ENCODE measurements at regions not wholly inside any gene's neighbourhood (a gene's known extent, or its start where the extent isn't known, plus 50 kb on each side); places are given as distances from the start of the nearest gene placed in this dataset.
"Not testable (repeated sequence)": the region's sequence is repeated elsewhere in the genome, so short reads cannot be mapped to it uniquely, and the experiment has no call there.

DNA sequence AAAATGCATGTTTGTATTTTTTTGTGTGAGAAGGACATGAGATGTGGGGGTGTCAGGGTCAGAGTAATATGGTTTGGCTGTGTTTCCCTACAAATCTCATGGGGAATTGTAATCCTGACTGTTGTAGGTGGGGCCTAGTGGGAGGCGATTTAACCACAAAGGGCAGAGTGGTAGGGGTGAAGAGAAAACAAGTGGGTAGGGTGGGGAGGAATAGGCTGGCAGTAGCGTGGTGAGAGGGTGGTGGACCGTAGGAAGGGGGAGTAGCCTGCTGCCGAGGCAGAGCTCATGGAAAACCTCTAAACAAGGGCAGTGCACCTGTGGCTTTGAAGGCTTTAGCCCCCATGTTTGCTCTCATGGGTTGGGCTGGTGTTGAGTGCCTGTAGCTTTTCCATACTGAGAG lies 152.8 kb upstream of the ZNF519 start:
- Histone ChIP-seq H3K9me3 (no peaks in the 10 kb centered on the region), H3K4me3 (no peak overlapping the region), H3K36me3 (no peaks in the 10 kb centered on the region), H3K9ac (ENCODE audit: low read depth in 2 of 2, low read length in 2 of 2) (no peak overlapping the region), H3K4me1 (no peaks in the 10 kb centered on the region), H3K27ac (no peak overlapping the region), H3K27me3 (no peaks in the 10 kb centered on the region)
- intact Hi-C loops (cut with DNase I), result no loop called here
- no peak for DNase-seq
- TF ChIP-seq, protein P1, sequence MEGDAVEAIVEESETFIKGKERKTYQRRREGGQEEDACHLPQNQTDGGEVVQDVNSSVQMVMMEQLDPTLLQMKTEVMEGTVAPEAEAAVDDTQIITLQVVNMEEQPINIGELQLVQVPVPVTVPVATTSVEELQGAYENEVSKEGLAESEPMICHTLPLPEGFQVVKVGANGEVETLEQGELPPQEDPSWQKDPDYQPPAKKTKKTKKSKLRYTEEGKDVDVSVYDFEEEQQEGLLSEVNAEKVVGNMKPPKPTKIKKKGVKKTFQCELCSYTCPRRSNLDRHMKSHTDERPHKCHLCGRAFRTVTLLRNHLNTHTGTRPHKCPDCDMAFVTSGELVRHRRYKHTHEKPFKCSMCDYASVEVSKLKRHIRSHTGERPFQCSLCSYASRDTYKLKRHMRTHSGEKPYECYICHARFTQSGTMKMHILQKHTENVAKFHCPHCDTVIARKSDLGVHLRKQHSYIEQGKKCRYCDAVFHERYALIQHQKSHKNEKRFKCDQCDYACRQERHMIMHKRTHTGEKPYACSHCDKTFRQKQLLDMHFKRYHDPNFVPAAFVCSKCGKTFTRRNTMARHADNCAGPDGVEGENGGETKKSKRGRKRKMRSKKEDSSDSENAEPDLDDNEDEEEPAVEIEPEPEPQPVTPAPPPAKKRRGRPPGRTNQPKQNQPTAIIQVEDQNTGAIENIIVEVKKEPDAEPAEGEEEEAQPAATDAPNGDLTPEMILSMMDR (IDR thresholded peaks at IDR 0.05), result no peak

DNA sequence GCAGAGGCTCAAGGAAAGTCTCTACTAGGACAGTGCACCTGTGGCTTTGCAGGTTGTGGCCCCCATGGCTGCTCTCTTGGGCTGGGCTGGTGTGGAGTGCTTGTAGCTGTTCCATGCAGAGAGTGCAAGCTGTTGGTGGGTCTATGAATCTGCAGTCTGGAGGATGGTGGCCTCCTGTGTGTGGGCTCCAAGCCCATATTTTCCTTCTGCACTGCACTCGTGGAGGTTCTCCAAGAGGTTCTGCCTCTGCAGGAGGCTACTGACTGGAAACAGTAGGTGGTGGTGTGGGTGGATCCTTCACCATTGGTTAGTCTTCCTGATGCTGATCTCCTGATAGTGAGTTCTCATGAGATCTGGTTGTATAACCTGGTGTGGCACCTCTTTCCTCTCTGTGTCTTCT lies 143.2 kb upstream of the ZNF519 start:
- H3K36me3 ChIP-seq; H3K27ac ChIP-seq; H3K27me3 ChIP-seq; H3K4me1 ChIP-seq; intact Hi-C loops (cut with DNase I); H3K9me3 ChIP-seq; H3K9ac ChIP-seq (ENCODE audit: low read depth in 2 of 2, low read length in 2 of 2); H3K4me3 ChIP-seq; DNase-seq: not testable (repeated sequence)

DNA sequence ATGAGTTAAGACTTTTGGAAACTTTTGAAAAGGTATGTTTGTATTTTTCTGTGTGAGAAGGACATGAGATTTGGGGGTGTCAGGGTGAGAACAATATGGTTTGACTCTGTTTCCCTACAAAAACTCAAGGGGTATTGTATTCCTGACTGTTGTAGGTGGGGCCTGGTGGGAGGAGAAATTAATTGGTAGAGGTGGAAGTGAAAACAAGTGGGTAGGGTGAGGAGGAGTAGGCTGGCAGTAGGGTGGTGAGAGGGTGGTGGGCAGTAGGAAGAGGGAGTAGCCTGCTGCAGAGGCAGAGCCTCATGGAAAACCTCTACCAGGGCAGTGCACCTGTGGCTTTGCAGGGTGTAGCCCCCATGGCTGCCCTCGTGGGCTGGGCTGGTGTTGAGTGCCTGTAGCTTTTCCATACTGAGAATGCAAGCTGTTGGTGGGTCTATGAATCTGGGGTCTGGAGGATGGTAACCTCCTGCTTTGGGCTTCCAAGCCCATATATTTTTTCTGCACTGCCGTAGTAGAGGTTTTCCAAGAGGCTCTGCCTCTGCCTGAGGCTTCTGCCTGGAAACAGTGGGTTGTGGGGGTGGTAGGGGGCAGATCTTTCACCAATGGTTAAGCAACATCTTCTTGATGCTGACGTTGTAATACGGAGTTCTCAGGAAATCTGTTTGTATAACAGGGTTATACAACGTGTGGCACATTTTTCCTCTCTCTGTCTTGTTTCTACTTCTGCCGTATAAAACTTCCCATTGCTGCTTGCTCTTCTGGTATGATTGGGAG lies 133.6 kb upstream of the ZNF519 start:
- intact Hi-C loops (cut with DNase I); H3K9me3 ChIP-seq; H3K4me3 ChIP-seq; H3K4me1 ChIP-seq; H3K27me3 ChIP-seq; H3K27ac ChIP-seq; DNase-seq; H3K9ac ChIP-seq (ENCODE audit: low read depth in 2 of 2, low read length in 2 of 2); H3K36me3 ChIP-seq: not testable (repeated sequence)

DNA sequence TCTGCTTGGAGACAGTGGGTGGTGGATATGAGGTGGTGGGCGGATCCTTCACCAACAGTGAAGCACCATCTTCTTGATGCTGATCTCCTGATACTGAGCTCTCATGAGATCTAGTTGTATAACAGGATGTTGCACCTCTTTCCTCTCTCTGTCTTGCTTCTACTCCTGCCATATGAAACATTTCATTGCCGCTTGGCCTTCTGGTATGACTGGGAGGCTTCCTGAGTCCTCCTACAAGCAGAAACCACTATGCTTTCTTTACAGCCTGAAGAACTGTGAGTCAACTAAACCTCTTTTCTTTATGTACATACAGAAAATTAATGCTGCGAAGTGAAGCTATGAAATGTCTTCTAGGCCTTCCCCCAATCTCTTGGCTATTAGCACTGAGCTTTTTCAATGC lies 130.6 kb upstream of the ZNF519 start:
- H3K36me3 ChIP-seq; H3K27me3 ChIP-seq; intact Hi-C loops (cut with DNase I); H3K4me3 ChIP-seq; H3K4me1 ChIP-seq; H3K9me3 ChIP-seq; H3K9ac ChIP-seq (ENCODE audit: low read depth in 2 of 2, low read length in 2 of 2); H3K27ac ChIP-seq; DNase-seq: not testable (repeated sequence)

DNA sequence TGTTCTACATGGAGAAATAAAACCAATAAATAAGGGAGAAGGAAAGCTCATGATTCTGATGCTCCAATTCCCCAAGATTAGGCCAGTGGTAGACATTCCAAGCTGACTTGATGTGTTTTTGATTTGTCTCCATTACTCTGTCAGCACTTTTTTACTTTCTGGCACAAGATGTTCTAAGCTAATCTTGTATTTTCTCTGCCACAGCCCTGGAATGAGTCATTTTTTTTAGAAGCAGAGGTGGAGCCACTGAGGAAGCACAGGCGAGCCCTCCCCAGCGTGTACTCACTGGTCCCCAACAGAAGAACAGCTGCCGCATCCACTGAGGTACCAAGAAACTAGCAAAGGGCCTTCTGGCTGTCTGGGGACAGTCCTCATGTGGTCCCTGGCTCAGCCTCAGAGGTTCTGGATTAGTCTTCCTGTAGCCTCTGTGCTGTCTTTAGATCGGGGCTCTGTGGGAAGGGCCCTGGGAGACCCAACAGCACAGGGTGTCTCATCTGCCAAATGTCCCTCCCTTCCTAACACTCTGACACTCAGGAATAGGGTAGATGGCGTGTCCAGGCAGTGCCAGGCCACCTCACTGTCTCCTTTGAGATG lies 117.9 kb upstream of the ZNF519 start:
- H3K9me3 ChIP-seq; H3K36me3 ChIP-seq; H3K4me1 ChIP-seq; DNase-seq; H3K4me3 ChIP-seq; H3K27ac ChIP-seq; intact Hi-C loops (cut with DNase I); H3K27me3 ChIP-seq; H3K9ac ChIP-seq (ENCODE audit: low read depth in 2 of 2, low read length in 2 of 2): not testable (repeated sequence)

DNA sequence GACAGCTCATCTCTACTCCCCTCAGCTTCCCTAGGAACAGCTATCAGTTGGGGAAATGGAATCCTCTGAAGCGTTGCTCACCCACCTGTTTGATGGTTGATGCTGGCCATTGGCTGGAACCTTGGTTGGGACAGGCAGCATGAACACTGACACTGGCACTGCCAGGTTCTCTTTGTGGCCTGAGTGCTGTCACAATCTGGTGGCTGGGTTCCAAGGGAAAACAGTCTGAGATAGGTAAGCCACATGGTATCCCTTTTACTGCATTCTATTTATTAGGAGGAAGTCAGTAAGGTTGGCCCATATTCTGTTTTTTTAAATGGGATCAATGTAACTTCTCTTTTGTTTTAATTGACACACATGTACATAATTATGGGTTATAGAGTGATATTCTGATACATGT lies 107.0 kb upstream of the ZNF519 start:
- H3K9me3 ChIP-seq; H3K9ac ChIP-seq (ENCODE audit: low read depth in 2 of 2, low read length in 2 of 2); H3K27ac ChIP-seq; H3K27me3 ChIP-seq; DNase-seq; H3K4me3 ChIP-seq; H3K36me3 ChIP-seq; intact Hi-C loops (cut with DNase I); H3K4me1 ChIP-seq: not testable (repeated sequence)

DNA sequence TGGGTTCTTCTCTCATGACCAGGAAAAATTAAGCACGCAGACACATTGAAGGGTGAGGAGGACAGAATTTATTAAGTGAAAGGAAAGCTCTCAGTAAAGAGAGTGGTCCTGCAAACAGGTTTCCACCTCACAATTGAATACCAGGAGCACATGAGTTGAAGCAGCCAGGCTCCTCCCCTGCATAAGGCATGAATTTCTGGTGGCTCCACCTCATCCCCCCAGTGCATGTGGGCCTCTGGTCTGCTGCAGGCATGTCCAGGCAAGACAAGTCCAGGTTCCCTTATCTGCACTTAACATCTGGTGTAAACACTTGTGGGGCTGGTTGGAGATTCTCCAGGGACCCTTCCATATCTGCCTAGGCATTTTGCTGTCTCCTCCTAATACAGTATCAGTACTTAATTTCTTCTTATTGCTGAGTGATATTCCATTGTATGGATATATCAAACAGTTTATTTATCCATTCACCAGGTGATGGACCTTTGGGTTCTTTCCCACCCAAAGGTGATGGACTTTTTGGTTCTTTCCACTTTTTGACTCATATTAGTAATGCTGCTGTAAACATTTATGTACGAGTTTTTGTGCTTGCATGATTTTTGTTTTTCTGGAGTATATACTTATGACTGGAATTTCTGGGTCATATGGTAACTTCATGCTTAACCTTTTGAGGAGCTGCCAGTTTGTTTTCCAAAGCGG lies 104.3 kb upstream of the ZNF519 start:
- intact Hi-C loops (cut with DNase I); H3K9me3 ChIP-seq; H3K27ac ChIP-seq; H3K4me3 ChIP-seq; H3K36me3 ChIP-seq; H3K4me1 ChIP-seq; H3K9ac ChIP-seq (ENCODE audit: low read depth in 2 of 2, low read length in 2 of 2); H3K27me3 ChIP-seq; DNase-seq: not testable (repeated sequence)

DNA sequence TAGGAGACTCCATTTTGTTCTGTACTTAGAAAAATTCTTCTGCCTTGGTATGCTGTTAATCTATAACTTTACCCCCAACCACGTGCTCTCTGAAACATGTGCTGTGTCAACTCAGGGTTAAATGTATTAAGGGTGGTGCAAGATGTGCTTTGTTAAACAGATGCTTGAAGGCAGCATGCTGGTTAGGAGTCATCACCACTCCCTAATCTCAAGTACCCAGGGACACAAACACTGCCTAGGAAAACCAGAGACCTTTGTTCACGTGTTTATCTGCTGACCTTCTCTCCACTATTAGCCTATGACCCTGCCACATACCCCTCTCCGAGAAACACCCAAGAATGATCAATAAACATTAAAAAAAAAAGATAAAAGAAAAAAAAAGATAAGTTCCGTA lies 93.0 kb upstream of the ZNF519 start:
- DNase-seq; H3K4me1 ChIP-seq; H3K9me3 ChIP-seq; H3K36me3 ChIP-seq; H3K27me3 ChIP-seq; intact Hi-C loops (cut with DNase I); H3K4me3 ChIP-seq; H3K27ac ChIP-seq; H3K9ac ChIP-seq (ENCODE audit: low read depth in 2 of 2, low read length in 2 of 2): not testable (repeated sequence)

DNA sequence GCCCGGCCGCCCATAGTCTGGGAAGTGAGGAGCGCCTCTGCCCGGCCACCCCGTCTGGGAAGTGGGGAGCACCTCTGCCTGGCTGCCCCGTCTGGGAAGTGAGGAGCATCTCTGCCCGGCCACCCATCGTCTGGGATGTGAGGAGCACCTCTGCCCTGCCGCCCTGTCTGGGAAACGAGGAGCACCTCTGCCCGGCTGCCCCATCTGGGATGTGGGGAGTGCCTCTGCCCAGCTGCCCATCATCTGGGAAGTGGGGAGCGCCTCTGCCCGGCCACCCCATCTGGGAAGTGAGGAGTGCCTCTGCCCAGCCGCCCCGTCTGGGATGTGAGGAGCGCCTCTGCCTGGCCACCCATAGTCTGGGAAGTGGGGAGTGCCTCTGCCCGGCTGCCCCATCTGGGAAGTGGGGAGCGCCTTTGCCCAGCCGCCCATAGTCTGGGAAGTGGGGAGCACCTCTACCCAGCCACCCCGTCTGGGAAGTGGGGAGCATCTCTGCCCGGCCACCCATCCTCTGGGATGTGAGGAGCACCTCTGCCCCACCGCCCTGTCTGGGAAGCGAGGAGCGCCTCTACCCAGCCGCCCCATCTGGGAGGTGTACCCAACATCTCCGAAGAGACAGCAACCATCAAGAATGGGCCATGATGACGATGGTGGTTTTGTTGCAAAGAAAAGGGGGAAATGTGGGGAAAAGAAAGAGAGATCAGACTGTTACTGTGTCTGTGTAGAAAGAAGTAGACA lies 92.5 kb upstream of the ZNF519 start:
- H3K36me3 ChIP-seq; H3K27me3 ChIP-seq; H3K9me3 ChIP-seq; H3K4me1 ChIP-seq; H3K9ac ChIP-seq (ENCODE audit: low read depth in 2 of 2, low read length in 2 of 2); DNase-seq; H3K4me3 ChIP-seq; H3K27ac ChIP-seq; intact Hi-C loops (cut with DNase I): not testable (repeated sequence)

DNA sequence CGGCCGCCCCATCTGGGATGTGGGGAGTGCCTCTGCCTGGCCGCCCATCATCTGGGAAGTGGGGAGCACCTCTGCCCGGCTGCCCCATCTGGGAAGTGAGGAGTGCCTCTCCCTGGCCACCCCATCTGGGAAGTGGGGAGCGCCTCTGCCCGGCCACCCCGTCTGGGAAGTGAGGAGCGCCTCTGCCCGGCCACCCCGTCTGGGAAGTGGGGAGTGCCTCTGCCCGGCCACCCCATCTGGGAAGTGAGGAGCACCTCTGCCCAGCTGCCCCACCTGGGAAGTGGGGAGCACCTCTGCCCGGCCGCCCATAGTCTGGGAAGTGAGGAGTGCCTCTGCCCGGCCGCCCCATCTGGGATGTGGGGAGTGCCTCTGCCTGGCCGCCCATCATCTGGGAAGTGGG lies 91.7 kb upstream of the ZNF519 start:
- H3K36me3 ChIP-seq; H3K27me3 ChIP-seq; H3K9me3 ChIP-seq; H3K9ac ChIP-seq (ENCODE audit: low read depth in 2 of 2, low read length in 2 of 2); H3K4me3 ChIP-seq; DNase-seq; H3K27ac ChIP-seq; intact Hi-C loops (cut with DNase I); H3K4me1 ChIP-seq: not testable (repeated sequence)

DNA sequence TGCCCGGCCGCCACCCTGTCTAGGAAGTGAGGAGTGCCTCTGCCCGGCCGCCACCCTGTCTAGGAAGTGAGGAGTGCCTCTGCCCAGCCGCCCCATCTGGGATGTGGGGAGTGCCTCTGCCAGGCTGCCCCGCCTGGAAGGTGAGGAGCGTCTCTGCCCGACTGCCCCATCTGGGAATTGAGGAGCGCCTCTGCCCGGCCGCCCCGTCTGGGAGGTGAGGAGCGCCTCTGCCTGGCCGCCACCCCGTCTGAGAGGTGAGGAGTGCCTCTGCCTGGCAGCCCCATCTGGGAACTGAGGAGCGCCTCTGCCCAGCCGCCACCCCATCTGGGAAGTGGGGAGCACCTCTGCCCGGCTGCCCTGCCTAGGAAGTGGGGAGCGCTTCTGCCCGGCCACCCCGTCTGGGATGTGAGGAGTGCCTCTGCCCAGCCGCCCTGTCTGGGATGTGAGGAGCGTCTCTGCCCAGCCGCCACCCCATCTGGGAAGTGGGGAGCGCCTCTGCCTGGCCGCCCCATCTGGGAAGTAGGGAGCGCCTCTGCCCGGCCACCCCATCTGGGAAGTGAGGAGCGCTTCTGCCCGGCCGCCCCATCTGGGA lies 91.1 kb upstream of the ZNF519 start:
- H3K4me1 ChIP-seq; H3K27ac ChIP-seq; intact Hi-C loops (cut with DNase I); H3K4me3 ChIP-seq; H3K27me3 ChIP-seq; DNase-seq; H3K36me3 ChIP-seq; H3K9ac ChIP-seq (ENCODE audit: low read depth in 2 of 2, low read length in 2 of 2); H3K9me3 ChIP-seq: not testable (repeated sequence)

Data from colonic mucosa (tissue), 4 donors.